ES-I3 (cell line): ENCODE measurements at regions not wholly inside any gene's neighbourhood (a gene's known extent, or its start where the extent isn't known, plus 50 kb on each side); places are given as distances from the start of the nearest gene placed in this dataset.

Experiments
- H3K36me3 ChIP-seq: 2 replicates; pipeline ENCODE4 v1.6.1; 2013; ENCODE audit warnings: mild to moderate bottlenecking, low read length, control low read depth, moderate library complexity; ENCODE audit not compliant: insufficient read depth
- H3K4me1 ChIP-seq: 2 replicates; pipeline ENCODE4 v1.6.1; 2013; ENCODE audit warnings: mild to moderate bottlenecking, control low read depth, low read length; ENCODE audit not compliant: insufficient read depth
- H3K9ac ChIP-seq: 2 replicates; pipeline ENCODE4 v1.6.1; 2013; ENCODE audit warnings: low read depth, mild to moderate bottlenecking, low read length, moderate library complexity
- H3K9me3 ChIP-seq: 2 replicates; pipeline ENCODE4 v1.6.1; 2013; ENCODE audit warnings: mild to moderate bottlenecking, low read length, moderate library complexity; ENCODE audit not compliant: control insufficient read depth, insufficient read depth

DNA sequence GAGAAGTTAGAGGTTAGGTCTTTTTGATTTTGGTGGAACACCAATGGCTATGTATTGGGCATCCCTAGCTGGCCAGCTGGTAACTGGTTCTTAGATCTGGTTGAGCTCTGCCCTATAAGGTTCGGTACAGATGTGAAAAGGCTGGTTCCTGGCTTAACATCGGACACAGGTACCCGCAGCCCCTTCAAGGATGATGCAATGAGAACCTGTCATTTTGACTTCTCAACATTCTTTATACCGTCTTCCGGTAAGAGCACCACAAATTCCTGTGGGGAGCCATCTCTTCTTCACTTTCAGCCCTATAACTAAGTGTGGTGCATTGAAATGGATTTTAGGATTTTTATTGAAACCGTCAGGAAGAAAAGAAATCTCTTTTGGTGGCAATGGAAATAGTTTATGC is 222.8 kb downstream of the ADAMTS9 start:
- Histone ChIP-seq H3K36me3 (no peaks in the 10 kb centered on the region), H3K9ac (no peak overlapping the region), H3K4me1 (peaks cover 12% of the 10 kb centered on the region), H3K9me3 (no peaks in the 10 kb centered on the region)

DNA sequence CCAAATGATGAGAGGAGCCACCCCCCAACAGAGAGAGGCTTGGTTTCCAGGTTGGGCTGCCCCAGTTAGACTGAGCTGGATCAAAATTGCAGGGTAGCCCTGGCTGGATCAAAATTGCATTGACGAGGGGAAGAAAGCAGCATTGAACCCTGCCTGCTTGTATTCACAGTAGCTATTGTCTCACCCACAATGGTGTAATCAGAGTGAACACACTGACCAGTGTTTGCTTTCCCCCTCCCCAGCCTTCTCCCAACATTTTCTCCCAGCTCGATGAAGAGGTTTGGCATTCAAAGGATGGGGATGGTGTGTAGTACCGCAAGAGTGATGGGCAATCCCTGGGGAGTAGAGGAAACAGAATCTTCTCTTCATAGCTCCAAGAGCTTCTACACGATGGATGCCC is 223.8 kb downstream of the ADAMTS9 start:
- H3K9ac ChIP-seq, result no peak overlapping the region
- peaks cover 16% of the 10 kb centered on the region for H3K4me1 ChIP-seq
- no peaks in the 10 kb centered on the region for H3K9me3 ChIP-seq
- H3K36me3 ChIP-seq, result no peaks in the 10 kb centered on the region

DNA sequence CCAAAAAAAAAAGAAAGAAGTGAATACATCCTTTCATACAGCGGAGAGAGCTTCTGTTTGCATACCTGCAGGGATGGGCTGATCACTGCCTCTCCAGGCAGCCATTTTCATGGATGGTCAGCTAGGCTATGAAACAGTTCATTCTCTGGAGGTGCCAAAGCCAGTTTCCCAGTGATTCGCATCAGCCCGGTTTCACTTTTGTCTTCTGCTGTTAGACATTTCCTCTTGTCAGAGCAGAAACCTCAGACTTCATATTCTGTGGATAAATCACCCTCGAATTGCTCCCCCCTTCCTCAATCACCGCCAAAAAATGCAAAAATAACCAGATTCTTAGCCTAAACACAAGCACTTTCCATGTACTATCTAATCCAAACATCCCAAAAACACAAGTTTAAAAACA is 225.6 kb downstream of the ADAMTS9 start:
- Histone ChIP-seq H3K9me3 (no peaks in the 10 kb centered on the region), H3K36me3 (no peaks in the 10 kb centered on the region; the same call in 1 of the 2 replicates), H3K9ac (no peak overlapping the region), H3K4me1 (peaks cover 16% of the 10 kb centered on the region)

DNA sequence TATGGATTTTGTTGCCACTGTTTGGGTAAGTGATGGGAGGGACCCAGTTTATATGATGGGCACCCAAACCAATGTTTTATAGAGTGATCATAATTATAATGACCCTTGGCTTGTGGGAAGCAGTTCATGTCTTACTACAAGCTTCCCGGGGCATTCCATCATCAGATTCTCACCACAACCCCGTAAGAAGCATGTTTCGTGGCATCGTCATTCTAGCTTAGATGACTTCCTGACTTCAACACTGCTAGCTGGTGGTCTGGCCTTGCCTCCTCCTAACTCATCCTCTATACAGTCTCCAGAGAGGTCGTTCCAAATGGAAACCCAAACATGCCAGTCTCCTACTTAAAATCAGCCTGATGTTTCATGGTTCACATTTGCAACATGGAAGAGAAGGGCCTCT is 226.9 kb downstream of the ADAMTS9 start:
- Histone ChIP-seq H3K4me1 (peaks cover 20% of the 10 kb centered on the region), H3K9ac (no peak overlapping the region), H3K9me3 (no peaks in the 10 kb centered on the region), H3K36me3 (no peaks in the 10 kb centered on the region; the same call in 1 of the 2 replicates)

DNA sequence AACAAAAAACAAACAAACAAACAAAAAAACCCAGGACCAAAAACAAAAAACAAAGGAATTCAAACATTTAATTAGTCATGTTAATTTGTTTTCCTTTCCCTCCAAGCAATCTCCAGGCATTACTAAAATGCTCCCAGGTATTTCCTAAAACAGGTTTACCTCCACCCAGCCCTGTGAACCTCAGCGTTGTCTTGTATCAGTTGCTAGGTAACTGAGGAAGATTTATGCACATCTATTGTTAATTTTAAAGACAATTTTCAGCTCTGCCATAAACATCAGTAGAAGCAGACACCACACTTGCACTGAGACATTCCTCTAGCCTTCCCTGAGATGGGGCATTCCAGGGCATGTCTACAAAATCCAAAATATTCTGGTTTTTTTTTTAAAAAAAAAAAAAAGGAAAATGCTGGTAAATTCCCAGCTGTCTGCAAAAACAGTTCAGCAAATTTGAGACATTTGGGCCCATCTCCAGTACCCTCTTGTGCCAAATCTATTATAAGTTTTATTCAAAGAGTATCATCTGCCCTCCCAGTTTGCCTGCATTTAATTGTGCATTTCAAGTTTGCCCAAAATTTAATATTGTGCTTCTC is 227.6 kb downstream of the ADAMTS9 start:
- Histone ChIP-seq H3K9ac (no peak overlapping the region), H3K9me3 (no peaks in the 10 kb centered on the region), H3K36me3 (no peaks in the 10 kb centered on the region; the same call in 1 of the 2 replicates), H3K4me1 (peaks cover 20% of the 10 kb centered on the region)

DNA sequence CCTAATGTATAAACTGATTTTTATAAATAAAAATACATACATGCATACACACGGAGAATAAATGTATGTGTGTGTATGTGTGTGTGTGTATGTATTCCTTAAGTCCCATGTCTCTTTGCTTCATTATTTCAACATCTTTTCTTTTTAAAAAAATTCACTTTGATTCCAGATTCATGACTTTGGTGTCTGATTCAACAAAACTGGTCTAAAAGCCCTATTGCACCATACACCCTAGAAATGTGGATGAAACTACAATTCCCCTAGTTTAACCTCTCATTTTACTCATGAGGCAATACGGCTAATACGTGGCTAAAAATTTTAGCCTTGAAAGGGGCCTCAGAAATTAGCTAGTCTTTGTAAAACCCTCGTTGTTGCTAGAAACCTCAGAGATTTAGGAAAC is 228.1 kb downstream of the ADAMTS9 start:
- Histone ChIP-seq H3K4me1 (peaks cover 20% of the 10 kb centered on the region), H3K9ac (no peak overlapping the region), H3K36me3 (no peaks in the 10 kb centered on the region; the same call in 1 of the 2 replicates), H3K9me3 (no peaks in the 10 kb centered on the region)

DNA sequence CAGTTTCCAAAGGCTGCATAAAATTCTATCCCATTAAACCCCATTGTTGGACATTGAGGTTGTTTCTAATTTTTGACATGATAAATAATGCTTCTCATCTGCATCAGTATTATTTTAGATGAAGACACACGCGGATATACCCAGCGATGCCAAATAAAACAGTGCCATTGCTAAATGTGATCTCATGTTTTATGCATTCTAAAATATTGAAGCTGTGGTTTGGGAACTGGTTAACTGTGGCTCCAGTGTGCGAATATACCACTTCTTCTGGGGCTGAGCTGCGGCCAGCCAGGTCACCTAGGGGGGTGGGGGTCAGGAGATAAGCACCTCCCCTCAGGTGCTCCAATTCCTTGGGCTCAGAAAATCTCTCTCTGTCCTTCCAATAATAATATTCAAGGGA is 230.0 kb downstream of the ADAMTS9 start:
- Histone ChIP-seq H3K9ac (no peak overlapping the region), H3K36me3 (no peaks in the 10 kb centered on the region; the same call in 1 of the 2 replicates), H3K4me1 (peaks cover 22% of the 10 kb centered on the region), H3K9me3 (no peaks in the 10 kb centered on the region)

DNA sequence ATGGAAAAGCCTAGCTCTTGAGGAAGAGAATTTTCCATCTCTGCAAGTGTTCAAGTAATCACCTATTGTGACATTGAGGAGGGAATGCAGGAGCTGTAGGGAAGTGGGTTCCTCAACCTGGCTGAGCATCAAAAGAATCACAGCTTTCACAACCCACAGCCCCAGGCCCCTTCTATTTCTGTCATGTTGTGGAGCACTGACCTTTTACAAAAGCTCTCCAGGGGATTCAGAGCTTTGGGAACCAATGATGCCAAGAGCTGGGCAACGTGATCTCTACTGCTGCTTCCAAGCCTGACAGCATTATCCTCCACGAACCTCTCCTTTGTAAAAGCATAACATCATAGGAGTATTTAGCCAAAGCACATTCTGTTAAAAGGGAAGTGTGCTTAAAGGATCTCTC is 231.1 kb downstream of the ADAMTS9 start:
- H3K9ac ChIP-seq, result no peak overlapping the region
- H3K36me3 ChIP-seq, result no peaks in the 10 kb centered on the region; the same call in 1 of the 2 replicates
- H3K4me1 ChIP-seq, result peaks cover 17% of the 10 kb centered on the region
- H3K9me3 ChIP-seq, result no peaks in the 10 kb centered on the region

DNA sequence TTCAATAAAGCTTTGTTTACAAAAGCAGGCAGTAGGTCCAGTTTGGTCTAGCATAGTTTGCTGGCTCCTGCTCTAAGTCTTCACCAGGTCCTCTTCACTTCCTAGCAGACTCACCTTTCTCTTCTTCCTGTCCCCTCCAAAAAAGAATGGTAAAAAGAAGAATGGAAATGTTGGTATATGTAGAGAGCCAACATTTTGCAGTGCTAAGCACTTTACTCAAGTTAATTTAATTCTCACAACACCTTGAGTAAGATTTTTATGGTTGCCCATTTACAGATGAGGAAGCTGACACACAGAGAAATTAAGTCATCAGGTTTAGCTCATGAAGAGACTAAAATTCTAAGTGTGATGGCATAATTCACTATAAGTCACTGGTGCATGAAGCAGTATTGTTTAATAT is 230.1 kb upstream of the PRICKLE2 start:
- Histone ChIP-seq H3K36me3 (no peaks in the 10 kb centered on the region; the same call in 1 of the 2 replicates), H3K4me1 (peaks cover 18% of the 10 kb centered on the region)

DNA sequence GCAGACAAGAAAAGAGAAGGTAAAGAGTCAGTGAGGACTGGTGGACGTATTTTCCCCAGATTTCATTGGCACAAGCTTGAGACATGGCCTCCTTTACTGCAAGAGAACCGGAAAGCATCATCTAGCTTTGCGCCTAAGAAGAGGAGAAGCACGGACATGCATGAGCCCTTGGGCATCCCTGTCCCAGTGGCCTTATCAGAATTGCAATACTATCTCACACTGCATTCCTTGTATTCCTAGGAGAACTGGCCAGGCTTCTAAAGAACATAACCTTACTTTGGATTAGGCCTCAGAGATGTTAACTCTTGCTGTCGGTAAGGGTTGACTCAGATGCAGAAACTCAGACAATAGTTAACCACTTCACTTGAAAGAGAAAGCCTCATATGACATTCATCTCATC is 229.5 kb upstream of the PRICKLE2 start:
- no peaks in the 10 kb centered on the region for H3K9me3 ChIP-seq
- peaks cover 12% of the 10 kb centered on the region for H3K4me1 ChIP-seq
- no peak overlapping the region for H3K9ac ChIP-seq
- no peaks in the 10 kb centered on the region; the same call in 1 of the 2 replicates for H3K36me3 ChIP-seq

More for the DNA sequence above, 230.1 kb upstream of the PRICKLE2 start:
- no peaks in the 10 kb centered on the region for H3K9me3 ChIP-seq
- H3K9ac ChIP-seq, result no peak overlapping the region

DNA sequence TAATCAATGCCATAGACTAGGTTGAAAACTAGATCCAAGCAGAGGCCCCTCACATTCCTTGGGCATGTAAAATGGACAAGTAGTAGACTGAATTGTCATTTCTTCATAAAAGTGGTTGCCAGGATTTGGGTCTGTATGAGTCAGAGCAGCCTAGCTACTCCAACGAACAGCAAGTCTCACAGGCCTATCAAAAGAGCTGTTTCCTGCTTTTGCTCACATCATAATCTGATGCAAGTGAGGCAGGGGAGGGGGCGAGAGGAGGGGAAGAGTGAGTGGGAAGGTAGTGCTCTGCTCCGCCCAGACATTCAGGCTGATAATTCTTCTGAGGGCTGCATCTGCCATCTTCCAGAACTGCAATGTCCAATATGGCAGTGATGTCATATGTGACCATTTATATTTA is 228.9 kb upstream of the PRICKLE2 start:
- peaks cover 11% of the 10 kb centered on the region; the same call in 1 of the 2 replicates for H3K4me1 ChIP-seq
- no peaks in the 10 kb centered on the region for H3K9me3 ChIP-seq
- H3K9ac ChIP-seq, result no peak overlapping the region
- no peaks in the 10 kb centered on the region; the same call in 1 of the 2 replicates for H3K36me3 ChIP-seq

DNA sequence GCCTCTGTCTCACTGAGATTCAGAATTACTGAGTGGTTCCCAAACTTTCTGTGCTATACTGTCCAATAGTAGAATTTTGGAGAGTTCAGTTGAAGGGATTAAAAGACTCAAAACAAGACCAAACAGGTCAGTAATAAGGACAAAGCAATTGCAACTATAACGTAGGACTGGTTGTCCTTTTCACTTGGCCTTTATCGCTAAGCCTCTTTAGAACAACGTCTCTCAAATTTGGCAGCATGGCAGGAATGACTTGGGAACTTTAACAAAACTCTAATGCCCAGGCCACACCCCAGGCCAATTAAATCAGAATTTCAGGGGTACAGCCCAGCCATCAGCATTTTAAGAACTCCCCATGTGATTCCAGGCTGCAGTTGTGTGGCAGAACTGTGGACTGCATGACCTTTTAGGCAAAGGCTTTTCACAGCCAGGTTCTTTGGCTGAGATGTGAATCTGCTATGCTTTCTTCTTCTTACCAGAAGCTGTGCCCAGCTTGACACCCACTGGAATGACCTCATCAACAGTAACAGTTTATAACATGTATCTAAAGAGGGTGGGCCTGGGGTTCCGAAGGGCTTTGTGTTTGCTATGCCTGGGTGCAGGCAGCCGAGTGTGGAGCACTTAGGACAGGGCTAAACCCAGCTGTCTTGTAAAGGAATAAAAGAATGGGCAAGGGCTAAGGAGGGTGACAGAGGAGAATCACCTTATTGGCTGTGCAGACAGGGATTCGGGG is 226.2 kb upstream of the PRICKLE2 start:
- H3K9ac ChIP-seq, result no peak overlapping the region
- peaks cover 8% of the 10 kb centered on the region; the same call in 1 of the 2 replicates for H3K4me1 ChIP-seq
- H3K9me3 ChIP-seq, result no peaks in the 10 kb centered on the region
- no peaks in the 10 kb centered on the region for H3K36me3 ChIP-seq

DNA sequence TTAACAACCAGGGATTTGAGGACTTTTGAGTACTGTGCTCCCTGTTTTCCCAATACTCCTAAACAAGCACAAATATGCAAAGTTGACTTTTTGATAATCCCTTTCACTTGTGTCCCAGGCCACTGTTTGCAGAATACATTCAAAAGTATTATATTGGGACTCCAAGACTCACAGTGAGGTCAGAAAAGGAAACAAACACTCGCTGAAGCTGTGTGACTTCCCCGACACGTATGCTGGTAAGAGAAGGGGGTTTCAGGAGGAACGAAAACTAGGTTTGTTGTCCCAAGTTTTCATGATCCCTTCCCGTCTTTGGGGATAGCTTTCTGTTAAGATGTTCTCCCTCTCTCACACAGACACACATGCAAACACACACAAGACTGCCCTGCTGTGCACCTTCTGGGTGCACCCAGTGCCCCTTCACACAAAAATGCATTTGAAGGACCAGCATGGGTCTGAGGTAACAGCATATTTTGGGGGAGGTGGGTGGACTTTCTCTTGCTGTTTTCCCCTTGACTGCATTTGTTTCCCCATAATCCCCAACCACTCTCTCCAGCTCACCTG is 225.2 kb upstream of the PRICKLE2 start:
- Histone ChIP-seq H3K36me3 (no peaks in the 10 kb centered on the region), H3K4me1 (peaks cover 7% of the 10 kb centered on the region; the same call in 1 of the 2 replicates), H3K9me3 (no peaks in the 10 kb centered on the region), H3K9ac (no peak overlapping the region)

DNA sequence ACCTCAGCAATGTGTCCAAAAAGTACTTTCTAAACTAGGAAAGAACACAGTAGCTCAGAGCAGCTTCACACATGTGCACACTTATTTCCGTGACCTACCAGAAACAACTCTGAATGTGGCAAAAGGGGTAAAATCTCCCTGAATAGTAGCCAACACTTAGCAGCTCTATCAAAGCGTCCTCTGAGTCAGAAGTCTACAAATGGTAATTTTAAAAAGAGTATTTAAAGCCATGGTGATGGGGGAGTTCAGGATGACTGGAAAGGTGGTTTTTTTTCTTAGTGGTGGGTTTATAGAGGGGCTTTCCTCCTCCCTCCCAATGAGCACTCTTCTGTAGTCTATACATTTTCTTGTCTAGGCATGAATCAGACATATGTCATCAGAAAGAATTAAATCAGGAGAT is 223.8 kb upstream of the PRICKLE2 start:
- Histone ChIP-seq H3K4me1 (0 out of 2 replicates have a peak, but pooled peaks cover 7% of the 10 kb centered on the region), H3K36me3 (no peaks in the 10 kb centered on the region), H3K9ac (no peak overlapping the region), H3K9me3 (no peaks in the 10 kb centered on the region)

DNA sequence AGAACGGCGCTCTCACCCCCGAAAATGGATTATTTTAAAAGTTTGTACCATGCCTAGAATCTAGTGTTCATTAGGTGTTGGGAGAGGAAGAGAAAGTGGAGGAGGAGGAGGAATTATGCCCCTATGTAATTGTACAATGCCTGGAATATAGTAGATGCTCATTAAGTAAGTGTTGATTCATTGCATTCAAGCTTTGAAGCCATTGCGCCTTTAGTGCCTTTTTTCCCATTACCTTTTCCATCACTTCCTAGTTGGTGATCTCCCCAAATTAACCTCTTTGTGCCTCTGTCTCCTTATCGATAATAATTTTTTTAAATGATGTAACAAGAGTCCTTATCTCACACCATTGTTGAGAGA is 220.7 kb upstream of the PRICKLE2 start:
- H3K9me3 ChIP-seq, result no peaks in the 10 kb centered on the region
- H3K4me1 ChIP-seq, result peaks cover 24% of the 10 kb centered on the region
- no peaks in the 10 kb centered on the region for H3K36me3 ChIP-seq
- peak overlapping the region; percentile 73; the same call in 1 of the 2 replicates for H3K9ac ChIP-seq
